HG02759 (cell line): ENCODE measurements at regions not wholly inside any gene's neighbourhood (a gene's known extent, or its start where the extent isn't known, plus 50 kb on each side); places are given as distances from the start of the nearest gene placed in this dataset.
"Not testable (repeated sequence)": the region's sequence is repeated elsewhere in the genome, so short reads cannot be mapped to it uniquely, and the experiment has no call there.

Experiments used
- ATAC-seq: cut with Tn5 transposase; IDR thresholded peaks from one replicate; pipeline ENCODE4 v1.9.1; 2021; ENCODE audit warnings: mild to moderate bottlenecking, moderate library complexity; ENCODE audit not compliant: unreplicated experiment

GRCh38 chr6:170067923-170068360 is 222.9 kb downstream of the DLL1 start:
- ATAC-seq, result no peak

GRCh38 chr6:170067181-170067641 is 223.7 kb downstream of the DLL1 start:
- ATAC-seq, result no peak

DNA sequence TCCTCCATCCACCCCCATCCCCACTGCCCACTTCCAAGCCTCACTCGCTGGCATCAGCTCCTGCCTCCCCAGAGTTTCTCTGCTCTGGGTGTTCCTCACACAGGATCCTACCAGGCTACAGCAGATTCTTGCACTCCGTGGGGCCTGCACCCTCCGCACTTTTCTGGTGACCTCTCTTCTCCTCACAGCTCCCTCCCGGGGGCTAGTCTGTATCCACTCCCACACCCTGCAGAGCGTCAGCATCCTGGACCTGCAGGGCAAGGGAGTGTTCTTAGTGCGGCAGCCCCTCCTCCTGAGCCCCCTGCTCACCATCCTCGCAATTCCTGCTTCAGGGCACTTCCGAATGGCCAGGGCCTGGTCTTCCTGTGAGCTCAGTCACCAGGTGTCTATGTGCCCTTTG is 224.2 kb downstream of the DLL1 start:
- no peak for ATAC-seq

- ATAC-seq, result no peak
These were observed 226.9 kb downstream of the DLL1 start for GRCh38 chr6:170063851-170064602.

- no peak for ATAC-seq
These were observed 227.4 kb downstream of the DLL1 start for GRCh38 chr6:170063431-170063830.

GRCh38 chr6:170062915-170063241 is 228.0 kb downstream of the DLL1 start:
- ATAC-seq, result no peak

- no peak for ATAC-seq
These were observed 228.5 kb downstream of the DLL1 start for GRCh38 chr6:170062209-170062914.

DNA sequence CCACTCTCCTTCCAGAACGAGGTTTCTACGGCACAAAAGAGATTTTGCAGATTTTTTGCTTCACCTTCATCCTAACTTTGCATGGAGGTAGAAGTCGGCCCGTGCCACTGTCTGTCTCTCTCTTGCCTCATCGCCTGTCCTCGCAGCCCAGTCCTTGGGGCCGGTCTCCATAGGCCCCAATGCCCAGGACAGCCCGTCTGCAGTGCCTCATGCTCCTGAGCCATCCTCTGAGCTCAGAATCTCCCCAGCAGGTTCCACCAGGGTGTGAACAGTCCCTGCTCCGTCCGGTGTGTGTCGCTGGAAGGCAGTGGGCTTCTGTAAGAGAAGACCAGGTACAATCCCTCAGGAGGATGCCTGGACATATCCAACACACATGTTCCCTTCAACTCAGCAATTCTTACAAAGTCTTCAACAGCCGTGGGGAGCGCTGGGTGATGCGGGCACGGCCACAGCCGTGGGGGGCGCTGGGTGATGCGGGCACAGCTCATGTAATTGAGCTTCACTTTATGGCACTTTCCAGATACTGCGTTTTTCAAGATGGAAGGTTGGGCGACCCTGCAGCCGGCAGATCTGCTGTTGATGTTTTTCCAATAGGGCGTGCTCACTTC is 231.9 kb downstream of the DLL1 start:
- no peak for ATAC-seq

- ATAC-seq, result no peak
These were observed 232.7 kb downstream of the DLL1 start for GRCh38 chr6:170057961-170058877.

DNA sequence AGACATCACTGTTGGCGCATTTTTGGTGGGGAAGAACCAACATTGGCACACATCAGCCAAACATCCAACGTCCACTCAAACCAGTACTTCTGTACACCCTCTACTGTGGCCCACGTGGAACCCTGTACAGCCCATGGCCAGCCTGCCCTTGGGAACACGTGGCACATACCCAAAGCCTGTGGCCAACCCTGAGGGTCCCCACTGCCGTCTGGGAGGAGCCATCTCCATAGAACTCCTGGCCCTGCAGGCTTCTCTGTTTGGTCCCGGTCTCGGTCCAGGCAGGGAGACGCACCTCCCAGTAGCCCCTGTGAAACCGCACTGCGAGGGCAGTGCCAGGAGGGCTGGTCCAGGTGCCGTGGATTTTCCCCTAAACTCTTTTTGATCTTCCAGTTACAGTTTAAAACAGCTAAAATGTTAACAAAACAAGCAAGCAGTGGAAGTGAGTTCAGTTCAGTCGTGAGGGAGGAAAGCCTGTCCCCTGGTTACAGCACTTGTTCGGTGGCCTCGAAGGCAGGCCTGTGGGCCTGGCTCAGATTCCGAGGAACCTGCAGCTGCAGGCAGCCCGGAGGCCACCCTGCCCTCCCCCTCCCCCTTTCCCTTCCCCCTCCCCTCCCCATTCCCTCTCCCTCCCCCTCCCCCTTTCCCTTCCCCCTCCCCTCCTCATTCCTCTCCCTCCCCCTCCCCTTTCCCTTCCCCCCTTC is 233.7 kb downstream of the DLL1 start:
- no peak for ATAC-seq

DNA sequence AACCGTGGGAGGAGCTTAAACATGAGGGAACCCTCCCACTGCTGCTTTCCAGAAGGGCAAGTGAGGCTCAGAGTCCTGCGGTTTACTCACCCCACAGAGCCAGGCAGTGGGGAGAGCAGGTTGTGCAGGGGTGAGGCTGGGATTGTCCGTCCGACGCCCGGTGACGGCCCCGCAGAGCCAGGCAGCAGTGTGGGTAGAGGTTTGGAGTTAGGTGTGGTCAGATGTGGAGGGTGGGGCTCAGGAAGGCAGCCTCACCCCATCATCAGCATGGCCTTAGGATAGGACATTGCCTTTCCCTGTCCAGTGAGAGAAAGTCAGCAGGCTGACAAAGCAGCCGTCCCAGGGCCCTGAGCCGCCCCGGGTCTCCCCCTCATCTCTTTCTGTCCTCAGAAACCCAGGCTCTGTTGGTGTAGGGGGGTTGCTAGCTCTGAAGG is 234.6 kb downstream of the DLL1 start:
- no peak for ATAC-seq

- ATAC-seq, result not testable (repeated sequence)
These were observed 235.1 kb downstream of the DLL1 start for GRCh38 chr6:170055797-170056196.

GRCh38 chr6:170053966-170054661 is 236.8 kb downstream of the DLL1 start:
- ATAC-seq, result no peak

- ATAC-seq, result no peak
These were observed 237.7 kb downstream of the DLL1 start for GRCh38 chr6:170052991-170053821.

- no peak for ATAC-seq
These were observed 239.4 kb downstream of the DLL1 start for GRCh38 chr6:170051229-170052172.

GRCh38 chr6:170050591-170051041 is 240.3 kb downstream of the DLL1 start:
- no peak for ATAC-seq
